OCI-LY7 (cell line): ENCODE measurements at regions not wholly inside any gene's neighbourhood (a gene's known extent, or its start where the extent isn't known, plus 50 kb on each side); places are given as distances from the start of the nearest gene placed in this dataset.

Source experiments
- BruUV-seq: library from RNA; stranded (reverse); fragments of 400-500 nt; replicated peaks from 2 replicates; lab custom pipeline; 2021; lab: Mats Ljungman, UMichigan
- CTCF ChIA-PET: fragments of 300-600 bp; sonication (Branson Sonifier 250); formaldehyde crosslinking; loops from one replicate; lab custom pipeline; 2022; ENCODE audit warnings: antibody characterized with exemption; ENCODE audit not compliant: unreplicated experiment; lab: Charles Lee
- POLR2A ChIA-PET: fragments of 300-600 bp; sonication (Branson Sonifier 250); formaldehyde crosslinking; loops from one replicate; lab custom pipeline; 2022; ENCODE audit warnings: antibody characterized with exemption; lab: Charles Lee
- DNase-seq: peaks from one replicate; pipeline ENCODE4 v3.0.0-alpha.2; 2015; ENCODE audit warnings: low spot score
- H2AFZ ChIP-seq: fragments of 200-600 bp; sonication (generic), shearing (Covaris generic); 2 replicates; pipeline ENCODE4 v1.6.1; 2014; ENCODE audit warnings: mild to moderate bottlenecking, antibody characterized with exemption, low read length, moderate library complexity
- H3K27ac ChIP-seq: fragments of 200-600 bp; sonication (generic); 2 replicates; pipeline ENCODE4 v1.5.1; 2014; ENCODE audit warnings: mixed run types, low read depth, mild to moderate bottlenecking, moderate library complexity, low read length, inconsistent platforms; ENCODE audit not compliant: poor library complexity, severe bottlenecking
- H3K36me3 ChIP-seq: fragments of 200-600 bp; sonication (generic); 2 replicates; pipeline ENCODE4 v1.6.1; 2014; ENCODE audit warnings: mild to moderate bottlenecking, antibody characterized with exemption, low read length, moderate library complexity, mixed read lengths; ENCODE audit not compliant: insufficient read depth
- H3K4me1 ChIP-seq: fragments of 200-600 bp; sonication (generic); 2 replicates; pipeline ENCODE4 v1.5.1; 2014; ENCODE audit warnings: mild to moderate bottlenecking, low read length; ENCODE audit not compliant: insufficient read depth, poor library complexity, severe bottlenecking
- H3K4me2 ChIP-seq: fragments of 200-600 bp; sonication (generic); 2 replicates; pipeline ENCODE4 v1.6.1; 2014; ENCODE audit warnings: mild to moderate bottlenecking, low read length
- H3K4me3 ChIP-seq: fragments of 200-600 bp; sonication (generic); 2 replicates; pipeline ENCODE4 v1.5.1; 2014; ENCODE audit warnings: mild to moderate bottlenecking, low read depth, low read length; ENCODE audit not compliant: poor library complexity, severe bottlenecking
- H3K79me2 ChIP-seq: fragments of 200-600 bp; sonication (generic); 2 replicates; pipeline ENCODE4 v1.6.1; 2016; ENCODE audit warnings: low read depth, mild to moderate bottlenecking, low read length, moderate library complexity, mixed read lengths; ENCODE audit not compliant: insufficient read depth
- H3K9me2 ChIP-seq: fragments of 200-600 bp; sonication (generic); 2 replicates; pipeline ENCODE4 v1.6.1; 2016; ENCODE audit warnings: mild to moderate bottlenecking, low read length, mixed read lengths; ENCODE audit not compliant: insufficient read depth
- H3K9me3 ChIP-seq: fragments of 200-600 bp; sonication (generic); 2 replicates; pipeline ENCODE4 v1.6.1; 2014; ENCODE audit warnings: mild to moderate bottlenecking, mixed run types, low read length, mixed read lengths
- H4K20me1 ChIP-seq: fragments of 200-600 bp; sonication (generic); 2 replicates; pipeline ENCODE4 v1.6.1; 2014; ENCODE audit warnings: mild to moderate bottlenecking, antibody characterized with exemption, low read length, moderate library complexity, mixed read lengths; ENCODE audit not compliant: insufficient read depth
- CTCF ChIP-seq: fragments of 200-600 bp; sonication (generic); conservative IDR thresholded peaks from 2 replicates; pipeline ENCODE4 v1.5.1; 2014; ENCODE audit warnings: mild to moderate bottlenecking, antibody characterized with exemption, low read length, moderate library complexity, mixed read lengths
- EZH2phosphoT487 ChIP-seq: fragments of 200-600 bp; sonication (generic); IDR thresholded peaks from 2 replicates; pipeline ENCODE4 v1.6.1; 2018; ENCODE audit warnings: low read depth, borderline replicate concordance, mild to moderate bottlenecking, mixed run types, antibody characterized with exemption, low read length, moderate library complexity, mixed read lengths
- intact Hi-C: fragments of 100-400 bp; cut with micrococcal nuclease; formaldehyde crosslinking; loops from one replicate; pipeline ENCODE4 v1.10.0; 2022; ENCODE audit not compliant: unreplicated experiment

- no peak for DNase-seq
- H2AFZ ChIP-seq: no peak overlapping the region
- no peaks in the 10 kb centered on the region for H3K79me2 ChIP-seq
- H3K9me3 ChIP-seq: 0 out of 2 replicates have a peak, but pooled peaks cover 4% of the 10 kb centered on the region
- TF ChIP-seq CTCF: no peak
- no peak for TF ChIP-seq EZH2phosphoT487
- no peaks in the 10 kb centered on the region for H3K36me3 ChIP-seq
- no peaks in the 10 kb centered on the region for H3K4me1 ChIP-seq
- no TSS peak for BruUV-seq
- no peaks in the 10 kb centered on the region for H4K20me1 ChIP-seq
- POLR2A ChIA-PET: no interaction called here
- H3K4me3 ChIP-seq: no peak overlapping the region
- CTCF ChIA-PET: no interaction called here
- no peak overlapping the region for H3K27ac ChIP-seq
- intact Hi-C loops: no loop called here
- no peaks in the 10 kb centered on the region for H3K9me2 ChIP-seq
- no peak overlapping the region for H3K4me2 ChIP-seq
Observed at GRCh38 chr11:97814325-97814959, 1206.3 kb upstream of the CNTN5 start.

GRCh38 chr11:97815667-97816066, 1205.1 kb upstream of the CNTN5 start:
- Histone ChIP-seq H3K79me2 (no peaks in the 10 kb centered on the region), H2AFZ (no peak overlapping the region), H3K36me3 (no peaks in the 10 kb centered on the region), H3K4me2 (no peak overlapping the region), H3K27ac (no peak overlapping the region), H3K9me2 (no peaks in the 10 kb centered on the region), H4K20me1 (no peaks in the 10 kb centered on the region), H3K4me3 (no peak overlapping the region), H3K4me1 (no peaks in the 10 kb centered on the region), H3K9me3 (no peaks in the 10 kb centered on the region)
- POLR2A ChIA-PET: no interaction called here
- TF ChIP-seq CTCF: no peak
- TF ChIP-seq EZH2phosphoT487: no peak
- intact Hi-C loops: no loop called here
- no peak for DNase-seq
- no TSS peak for BruUV-seq
- CTCF ChIA-PET: no interaction called here

GRCh38 chr11:97832451-97832850, 1188.3 kb upstream of the CNTN5 start:
- BruUV-seq: no TSS peak
- intact Hi-C loops: no loop called here
- no peak for DNase-seq
- H3K79me2 ChIP-seq: no peaks in the 10 kb centered on the region
- H3K4me2 ChIP-seq: no peak overlapping the region
- H3K9me2 ChIP-seq: no peaks in the 10 kb centered on the region
- no peak overlapping the region for H2AFZ ChIP-seq
- H3K27ac ChIP-seq: no peak overlapping the region
- ChIA-PET CTCF (no interaction called here), POLR2A (no interaction called here)
- H3K4me3 ChIP-seq: no peak overlapping the region
- no peaks in the 10 kb centered on the region for H4K20me1 ChIP-seq
- no peaks in the 10 kb centered on the region for H3K36me3 ChIP-seq
- no peaks in the 10 kb centered on the region for H3K9me3 ChIP-seq
- no peaks in the 10 kb centered on the region for H3K4me1 ChIP-seq
- no peak for TF ChIP-seq CTCF
- no peak for TF ChIP-seq EZH2phosphoT487
